Uterus (tissue), 3 donors: ENCODE measurements at regions not wholly inside any gene's neighbourhood (a gene's known extent, or its start where the extent isn't known, plus 50 kb on each side); places are given as distances from the start of the nearest gene placed in this dataset.

Experiments used
- DNase-seq, 2 donors: peaks; one replicate each; pipeline ENCODE4 v3.0.0-alpha.2; 2019 to 2020
- H3K27ac ChIP-seq, 2 donors: fragments of 200-600 bp; sonication (generic); 1 replicate in 1 of 2; 2 replicates in 1 of 2; pipeline ENCODE4 v1.5.1; 2016 to 2018
- H3K27me3 ChIP-seq, 2 donors: fragments of 200-600 bp; sonication (generic); one replicate each; pipeline ENCODE4 v1.5.1; 2018 to 2019; ENCODE audit warnings: control low read depth in 1 of 2
- H3K36me3 ChIP-seq, 2 donors: fragments of 200-600 bp; sonication (generic); one replicate each; pipeline ENCODE4 v1.5.1; 2019; ENCODE audit warnings: control low read depth in 1 of 2
- H3K4me1 ChIP-seq, 2 donors: fragments of 200-600 bp; sonication (generic); one replicate each; pipeline ENCODE4 v1.5.1; 2018 to 2019; ENCODE audit warnings: control low read depth in 1 of 2
- H3K4me3 ChIP-seq, 2 donors: fragments of 200-600 bp; sonication (generic); 1 replicate in 1 of 2; 2 replicates in 1 of 2; pipeline ENCODE4 v1.5.1; 2018 to 2019; ENCODE audit warnings: mild to moderate bottlenecking in 1 of 2
- H3K9me3 ChIP-seq, 2 donors: fragments of 200-600 bp; sonication (generic); one replicate each; pipeline ENCODE4 v1.5.1; 2019; ENCODE audit warnings: control low read depth in 1 of 2
- POLR2A ChIP-seq, 2 donors: fragments of 450-650 bp; IDR thresholded peaks; one replicate each; pipeline ENCODE4 v1.6.1; 2016; ENCODE audit warnings: antibody characterized with exemption in 2 of 2, mild to moderate bottlenecking in 1 of 2, moderate library complexity in 1 of 2
- intact Hi-C: fragments of 100-400 bp; cut with DNase I; formaldehyde crosslinking; loops from one replicate; pipeline ENCODE4 v1.15.1; 2023; ENCODE audit warnings: low total_unique reads
- TF ChIP-seq, protein P1 (sequence below), 4 experiments: fragments of 200-600 bp in 2 of 4; fragments of 450-650 bp in 2 of 4; sonication (generic) in 2 of 4; IDR thresholded peaks; one replicate each; pipeline ENCODE4 v1.5.1; 2016 to 2019; ENCODE audit warnings: antibody characterized with exemption in 4 of 4, mild to moderate bottlenecking in 2 of 4, moderate library complexity in 1 of 4
- donor health status: DM: yes; HTN: yes; CAD: no.

DNA sequence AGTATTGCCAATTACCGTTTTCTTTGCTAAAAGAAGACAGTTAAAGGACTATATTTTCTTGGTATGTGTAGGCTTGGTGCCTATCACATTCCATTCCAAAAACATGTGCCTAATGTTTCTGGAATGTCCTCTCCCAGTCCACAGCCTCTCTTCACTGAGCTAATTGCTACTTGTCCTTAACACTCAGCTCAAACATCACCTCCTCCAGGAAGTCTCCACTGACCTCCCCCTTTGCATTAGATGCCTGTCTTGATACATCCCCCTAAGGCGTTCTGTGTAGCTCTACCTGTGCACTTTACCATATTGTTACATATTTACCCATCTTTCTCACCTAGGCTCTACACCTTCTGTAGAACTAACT lies 195.6 kb upstream of the CAMK1G start:
- H3K36me3 ChIP-seq: no peaks in the 10 kb centered on the region
- H3K27me3 ChIP-seq: no peaks in the 10 kb centered on the region
- DNase-seq: no peak
- H3K4me3 ChIP-seq: no peak overlapping the region
- TF ChIP-seq, protein P1, sequence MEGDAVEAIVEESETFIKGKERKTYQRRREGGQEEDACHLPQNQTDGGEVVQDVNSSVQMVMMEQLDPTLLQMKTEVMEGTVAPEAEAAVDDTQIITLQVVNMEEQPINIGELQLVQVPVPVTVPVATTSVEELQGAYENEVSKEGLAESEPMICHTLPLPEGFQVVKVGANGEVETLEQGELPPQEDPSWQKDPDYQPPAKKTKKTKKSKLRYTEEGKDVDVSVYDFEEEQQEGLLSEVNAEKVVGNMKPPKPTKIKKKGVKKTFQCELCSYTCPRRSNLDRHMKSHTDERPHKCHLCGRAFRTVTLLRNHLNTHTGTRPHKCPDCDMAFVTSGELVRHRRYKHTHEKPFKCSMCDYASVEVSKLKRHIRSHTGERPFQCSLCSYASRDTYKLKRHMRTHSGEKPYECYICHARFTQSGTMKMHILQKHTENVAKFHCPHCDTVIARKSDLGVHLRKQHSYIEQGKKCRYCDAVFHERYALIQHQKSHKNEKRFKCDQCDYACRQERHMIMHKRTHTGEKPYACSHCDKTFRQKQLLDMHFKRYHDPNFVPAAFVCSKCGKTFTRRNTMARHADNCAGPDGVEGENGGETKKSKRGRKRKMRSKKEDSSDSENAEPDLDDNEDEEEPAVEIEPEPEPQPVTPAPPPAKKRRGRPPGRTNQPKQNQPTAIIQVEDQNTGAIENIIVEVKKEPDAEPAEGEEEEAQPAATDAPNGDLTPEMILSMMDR (IDR thresholded peaks at IDR 0.05): no peak
- no peak for TF ChIP-seq POLR2A (IDR thresholded peaks at IDR 0.05)
- intact Hi-C loops: no loop called here
- no peaks in the 10 kb centered on the region for H3K9me3 ChIP-seq
- no peak overlapping the region for H3K27ac ChIP-seq
- H3K4me1 ChIP-seq: no peaks in the 10 kb centered on the region

DNA sequence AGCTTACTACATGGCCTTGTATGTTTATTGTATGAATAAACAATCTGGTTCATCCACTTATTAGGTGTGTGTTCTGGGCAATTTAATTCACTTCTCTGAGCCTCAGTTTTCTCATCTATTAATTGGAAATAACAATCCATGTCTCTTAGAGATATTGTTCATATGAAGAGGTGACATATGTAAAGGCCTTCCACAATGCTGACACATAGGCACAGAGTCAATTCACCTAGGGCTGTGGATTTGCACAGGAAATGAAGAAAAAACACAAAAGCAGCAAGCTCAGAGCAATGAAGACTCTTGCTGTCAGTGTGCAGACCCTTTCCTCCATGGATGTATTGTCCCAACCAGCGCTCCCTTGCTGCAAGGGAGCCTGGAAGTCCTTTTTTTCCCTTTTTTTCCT lies 195.2 kb upstream of the CAMK1G start:
- intact Hi-C loops: no loop called here
- no peak overlapping the region for H3K4me3 ChIP-seq
- TF ChIP-seq, protein P1 (IDR thresholded peaks at IDR 0.05): no peak
- no peak for TF ChIP-seq POLR2A (IDR thresholded peaks at IDR 0.05)
- no peaks in the 10 kb centered on the region for H3K9me3 ChIP-seq
- DNase-seq: no peak
- H3K4me1 ChIP-seq: no peaks in the 10 kb centered on the region
- no peak overlapping the region for H3K27ac ChIP-seq
- H3K27me3 ChIP-seq: no peaks in the 10 kb centered on the region
- H3K36me3 ChIP-seq: no peaks in the 10 kb centered on the region

DNA sequence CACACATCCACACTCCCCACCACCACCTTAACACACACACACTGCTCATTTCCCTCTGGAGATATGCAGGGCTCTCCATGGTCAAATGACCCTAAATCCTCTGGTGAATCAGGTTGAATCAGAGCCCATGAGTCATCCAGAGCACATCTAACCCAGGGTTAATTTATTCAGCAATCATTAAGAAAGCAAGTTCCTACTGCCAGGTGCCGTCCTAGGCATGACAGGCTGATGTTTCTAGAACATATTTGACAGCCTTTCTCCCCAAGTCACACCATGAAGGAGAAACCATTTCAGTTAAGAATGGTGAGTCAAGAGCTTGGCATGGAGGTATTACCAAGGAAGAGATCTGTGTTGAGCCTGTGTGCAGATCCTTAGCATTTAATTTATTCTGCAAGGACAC lies 194.3 kb upstream of the CAMK1G start:
- no peaks in the 10 kb centered on the region for H3K9me3 ChIP-seq
- intact Hi-C loops: no loop called here
- no peak overlapping the region for H3K4me3 ChIP-seq
- H3K27me3 ChIP-seq: no peaks in the 10 kb centered on the region
- H3K4me1 ChIP-seq: no peaks in the 10 kb centered on the region
- no peaks in the 10 kb centered on the region for H3K36me3 ChIP-seq
- H3K27ac ChIP-seq: no peak overlapping the region
- DNase-seq: no peak
- TF ChIP-seq POLR2A (IDR thresholded peaks at IDR 0.05): no peak
- TF ChIP-seq, protein P1 (IDR thresholded peaks at IDR 0.05): no peak

DNA sequence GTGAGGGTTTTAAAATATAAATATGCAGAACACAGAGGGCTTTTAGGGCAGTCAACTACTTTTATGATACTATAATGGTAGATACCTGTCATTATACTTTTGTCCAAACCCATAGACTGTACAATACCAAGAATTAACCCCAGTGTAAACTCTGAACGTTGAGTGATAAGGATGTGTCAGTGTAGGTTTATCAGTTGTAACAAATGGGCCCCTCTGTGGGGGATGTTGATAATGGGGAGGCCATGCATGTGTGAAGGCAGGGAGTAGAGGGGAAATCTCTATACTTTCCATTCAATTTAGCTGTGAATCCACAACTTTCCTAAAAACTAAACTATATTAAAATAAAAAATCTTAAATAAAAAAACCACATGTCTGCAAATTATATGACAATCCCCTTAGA lies 193.5 kb upstream of the CAMK1G start:
- no peaks in the 10 kb centered on the region for H3K9me3 ChIP-seq
- H3K36me3 ChIP-seq: no peaks in the 10 kb centered on the region
- intact Hi-C loops: no loop called here
- TF ChIP-seq, protein P1 (IDR thresholded peaks at IDR 0.05): no peak
- no peak for TF ChIP-seq POLR2A (IDR thresholded peaks at IDR 0.05)
- no peak for DNase-seq
- H3K4me3 ChIP-seq: no peak overlapping the region
- no peaks in the 10 kb centered on the region for H3K4me1 ChIP-seq
- no peak overlapping the region for H3K27ac ChIP-seq
- H3K27me3 ChIP-seq: no peaks in the 10 kb centered on the region

DNA sequence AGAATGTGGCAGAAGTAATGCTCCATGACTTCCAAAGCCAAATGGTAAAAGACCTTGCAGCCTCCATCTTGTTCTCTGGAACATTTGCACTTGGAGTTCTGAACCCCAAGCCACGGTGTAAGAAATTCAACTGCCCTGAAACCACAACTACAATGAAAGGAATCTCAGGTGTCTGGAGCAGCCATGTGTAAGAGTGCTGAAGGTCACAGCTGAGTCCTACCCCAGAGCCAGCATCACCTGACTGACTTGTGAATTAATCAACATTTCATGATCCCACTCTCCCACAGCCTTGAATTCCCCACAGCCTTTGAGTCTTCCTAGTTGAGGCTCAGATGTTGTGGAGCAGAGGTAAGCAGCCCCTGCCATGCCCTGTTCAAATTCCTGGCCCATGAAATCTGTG lies 192.8 kb upstream of the CAMK1G start:
- intact Hi-C loops: no loop called here
- H3K4me1 ChIP-seq: no peaks in the 10 kb centered on the region
- no peaks in the 10 kb centered on the region for H3K27me3 ChIP-seq
- no peaks in the 10 kb centered on the region for H3K9me3 ChIP-seq
- H3K4me3 ChIP-seq: no peak overlapping the region
- TF ChIP-seq, protein P1 (IDR thresholded peaks at IDR 0.05): no peak
- no peak for TF ChIP-seq POLR2A (IDR thresholded peaks at IDR 0.05)
- no peak overlapping the region for H3K27ac ChIP-seq
- DNase-seq: no peak
- no peaks in the 10 kb centered on the region for H3K36me3 ChIP-seq
